ENCODE measurements at regions not wholly inside any gene's neighbourhood (a gene's known extent, or its start where the extent isn't known, plus 50 kb on each side); places are given as distances from the start of the nearest gene placed in this dataset.
"Not testable (repeated sequence)": the region's sequence is repeated elsewhere in the genome, so short reads cannot be mapped to it uniquely, and the experiment has no call there.

- in situ Hi-C loops (cut with HindIII; ENCODE audit: low pct_unique_long_range_greater_than_20kb, low sequenced_read_pairs): no loop called here
- DNase-seq (ENCODE audit: low read depth, low spot score): peak; percentile 16
Observed at GRCh38 chr4:15159477-15160019, 157.3 kb downstream of the CPEB2 start.

DNA sequence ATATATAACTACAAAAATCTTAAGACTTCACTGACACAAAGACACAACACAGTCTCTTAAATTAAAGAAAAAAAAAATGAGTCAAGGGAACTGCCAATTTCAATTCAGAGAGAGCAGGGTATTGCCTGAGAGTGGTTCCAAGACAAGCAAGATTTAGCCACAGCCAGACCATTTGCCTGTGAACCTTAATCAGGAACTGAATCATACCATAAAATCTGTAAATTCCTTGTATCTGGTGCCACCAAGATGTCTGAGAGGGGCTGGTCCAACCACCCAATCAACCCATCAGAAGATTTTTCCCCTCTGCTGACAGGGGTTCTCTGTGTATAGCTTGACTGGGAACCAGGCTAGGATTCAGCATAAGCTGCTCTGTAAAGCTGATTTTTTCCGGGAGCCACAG is 159.2 kb downstream of the CPEB2 start:
- no peak for DNase-seq (ENCODE audit: low read depth, low spot score)
- in situ Hi-C loops (cut with HindIII; ENCODE audit: low pct_unique_long_range_greater_than_20kb, low sequenced_read_pairs): no loop called here

DNA sequence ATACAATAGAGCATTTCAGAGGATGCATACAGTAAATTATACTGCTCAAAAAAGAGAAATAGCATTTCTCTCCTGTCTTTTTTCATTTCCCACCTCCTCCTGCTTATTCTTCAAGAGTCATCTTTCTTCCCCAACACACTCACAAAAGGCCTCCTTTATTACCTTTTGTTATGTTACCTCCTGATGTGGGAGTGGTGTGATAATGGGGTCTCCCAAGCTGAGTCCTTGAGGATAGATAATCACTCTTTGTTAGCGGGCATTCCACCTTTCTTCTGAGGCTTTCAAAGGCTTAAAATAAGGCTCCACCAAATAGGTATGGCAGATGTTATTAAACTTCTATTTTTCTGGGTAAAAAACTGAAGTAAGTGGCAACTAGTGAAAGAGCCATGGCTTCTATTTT is 159.8 kb downstream of the CPEB2 start:
- in situ Hi-C loops (cut with HindIII; ENCODE audit: low pct_unique_long_range_greater_than_20kb, low sequenced_read_pairs): no loop called here
- no peak for DNase-seq (ENCODE audit: low read depth, low spot score)

- peak; percentile 63 for DNase-seq (ENCODE audit: low read depth, low spot score)
- in situ Hi-C loops (cut with HindIII; ENCODE audit: low pct_unique_long_range_greater_than_20kb, low sequenced_read_pairs): no loop called here
Observed at GRCh38 chr4:15162465-15163283, 160.4 kb downstream of the CPEB2 start.

DNA sequence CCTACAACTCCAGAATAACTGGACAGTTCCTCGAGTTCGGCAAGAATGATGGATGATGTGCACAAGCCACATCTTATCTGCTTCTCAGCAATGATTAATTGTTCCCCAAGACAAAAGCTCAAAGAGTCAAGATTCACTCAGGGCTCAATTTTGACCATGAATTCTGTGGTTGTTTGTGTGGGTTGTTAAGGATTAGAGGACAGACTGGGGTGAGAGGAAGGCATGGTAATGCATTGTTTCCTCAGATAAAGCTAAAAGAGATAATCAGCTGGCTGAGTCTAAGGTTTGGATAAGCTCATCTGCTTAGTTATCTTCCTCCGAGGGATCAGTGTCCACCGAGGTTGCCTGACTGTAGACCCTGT is 161.0 kb downstream of the CPEB2 start:
- DNase-seq (ENCODE audit: low read depth, low spot score): no peak
- in situ Hi-C loops (cut with HindIII; ENCODE audit: low pct_unique_long_range_greater_than_20kb, low sequenced_read_pairs): no loop called here

DNA sequence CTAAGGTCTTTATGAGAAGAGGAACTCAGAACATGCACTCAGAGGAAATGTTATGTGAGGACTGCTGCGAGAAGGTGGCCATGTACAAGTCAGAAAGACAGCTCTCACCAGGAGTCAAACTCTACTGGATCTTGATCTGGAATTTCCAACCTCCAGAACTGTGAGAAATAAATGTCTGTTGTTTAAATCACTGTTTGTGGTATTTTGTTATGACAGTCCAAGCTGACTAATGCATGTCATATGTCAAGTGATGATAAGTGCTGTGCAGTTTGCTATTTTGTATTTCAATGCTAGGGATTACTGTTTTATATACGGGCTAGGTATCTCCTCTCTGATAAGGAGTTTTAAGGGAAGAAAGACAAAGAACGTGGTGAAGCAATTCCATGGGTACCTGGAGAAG is 162.3 kb downstream of the CPEB2 start:
- DNase-seq (ENCODE audit: low read depth, low spot score): no peak
- in situ Hi-C loops (cut with HindIII; ENCODE audit: low pct_unique_long_range_greater_than_20kb, low sequenced_read_pairs): no loop called here

GRCh38 chr4:15167743-15168142 is 165.5 kb downstream of the CPEB2 start:
- no peak for DNase-seq (ENCODE audit: low read depth, low spot score)
- in situ Hi-C loops (cut with HindIII; ENCODE audit: low pct_unique_long_range_greater_than_20kb, low sequenced_read_pairs): no loop called here

DNA sequence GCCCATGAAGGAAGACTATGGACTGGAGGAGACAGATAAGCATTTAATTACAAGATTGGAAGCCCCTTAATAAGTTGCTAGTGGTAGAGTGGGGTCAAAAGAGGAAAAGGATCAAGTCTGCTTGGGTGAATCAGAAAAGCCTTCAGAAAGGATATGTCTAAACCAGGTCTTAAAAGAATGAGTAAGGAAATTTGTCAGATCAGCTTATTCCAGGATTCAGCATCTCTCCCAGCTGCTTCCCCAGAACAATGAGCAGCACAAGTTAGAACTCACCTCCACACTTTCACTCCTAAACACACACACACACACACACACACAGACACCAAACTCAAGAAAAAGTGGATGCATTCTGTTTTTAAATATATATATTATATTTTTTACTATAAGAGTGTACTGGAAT is 166.5 kb downstream of the CPEB2 start:
- in situ Hi-C loops (cut with HindIII; ENCODE audit: low pct_unique_long_range_greater_than_20kb, low sequenced_read_pairs): no loop called here
- no peak for DNase-seq (ENCODE audit: low read depth, low spot score)

GRCh38 chr4:15171725-15172124 is 169.4 kb downstream of the CPEB2 start:
- in situ Hi-C loops (cut with HindIII; ENCODE audit: low pct_unique_long_range_greater_than_20kb, low sequenced_read_pairs): no loop called here

DNA sequence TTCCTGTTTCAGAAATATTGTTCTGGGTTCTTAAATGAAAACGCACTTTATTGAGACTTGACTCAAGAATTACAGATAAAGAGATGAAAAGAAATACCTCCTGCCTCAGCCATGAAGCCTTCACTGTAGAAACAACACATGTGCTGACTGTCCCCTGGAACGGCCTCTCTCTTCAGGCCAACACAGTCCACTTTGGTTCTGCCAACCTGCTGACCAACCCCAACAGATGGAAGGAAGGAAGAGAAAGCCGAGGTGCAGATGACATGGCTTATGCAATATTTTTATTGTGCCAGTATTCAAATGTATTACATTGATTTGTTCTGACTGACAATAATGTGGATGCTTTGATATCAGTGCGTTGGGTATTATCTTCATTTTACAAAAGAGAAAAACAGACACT is 171.0 kb downstream of the CPEB2 start:
- in situ Hi-C loops (cut with HindIII; ENCODE audit: low pct_unique_long_range_greater_than_20kb, low sequenced_read_pairs): no loop called here

More at GRCh38 chr4:15171725-15172124, 169.4 kb downstream of the CPEB2 start:
- no peak for DNase-seq (ENCODE audit: low read depth, low spot score)

DNA sequence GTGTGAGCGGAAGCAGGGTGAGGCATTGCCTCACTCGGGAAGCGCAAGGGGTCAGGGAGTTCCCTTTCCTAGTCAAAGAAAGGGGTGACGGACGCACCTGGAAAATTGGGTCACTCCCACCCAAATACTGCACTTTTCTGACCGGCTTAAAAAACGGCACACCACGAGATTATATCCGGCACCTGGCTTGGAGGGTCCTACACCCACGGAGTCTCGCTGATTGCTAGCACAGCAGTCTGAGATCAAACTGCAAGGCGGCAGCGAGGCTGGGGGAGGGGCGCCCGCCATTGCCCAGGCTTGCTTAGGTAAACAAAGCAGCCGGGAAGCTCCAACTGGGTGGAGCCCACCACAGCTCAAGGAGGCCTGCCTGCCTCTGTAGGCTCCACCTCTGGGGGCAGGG is 171.9 kb downstream of the CPEB2 start:
- in situ Hi-C loops (cut with HindIII; ENCODE audit: low pct_unique_long_range_greater_than_20kb, low sequenced_read_pairs); DNase-seq (ENCODE audit: low read depth, low spot score): not testable (repeated sequence)

More for the DNA sequence above, 171.0 kb downstream of the CPEB2 start:
- DNase-seq (ENCODE audit: low read depth, low spot score): no peak

GRCh38 chr4:15179842-15180241 is 177.6 kb downstream of the CPEB2 start:
- in situ Hi-C loops (cut with HindIII; ENCODE audit: low pct_unique_long_range_greater_than_20kb, low sequenced_read_pairs); DNase-seq (ENCODE audit: low read depth, low spot score): not testable (repeated sequence)

- no peak for DNase-seq (ENCODE audit: low read depth, low spot score)
- in situ Hi-C loops (cut with HindIII; ENCODE audit: low pct_unique_long_range_greater_than_20kb, low sequenced_read_pairs): no loop called here
Observed at GRCh38 chr4:15182600-15183220, 180.4 kb downstream of the CPEB2 start.

GRCh38 chr4:15186149-15186548 is 183.9 kb downstream of the CPEB2 start:
- no peak for DNase-seq (ENCODE audit: low read depth, low spot score)
- in situ Hi-C loops (cut with HindIII; ENCODE audit: low pct_unique_long_range_greater_than_20kb, low sequenced_read_pairs): no loop called here

- no peak for DNase-seq (ENCODE audit: low read depth, low spot score)
- in situ Hi-C loops (cut with HindIII; ENCODE audit: low pct_unique_long_range_greater_than_20kb, low sequenced_read_pairs): no loop called here
Observed at GRCh38 chr4:15186806-15187205, 184.5 kb downstream of the CPEB2 start.

DNA sequence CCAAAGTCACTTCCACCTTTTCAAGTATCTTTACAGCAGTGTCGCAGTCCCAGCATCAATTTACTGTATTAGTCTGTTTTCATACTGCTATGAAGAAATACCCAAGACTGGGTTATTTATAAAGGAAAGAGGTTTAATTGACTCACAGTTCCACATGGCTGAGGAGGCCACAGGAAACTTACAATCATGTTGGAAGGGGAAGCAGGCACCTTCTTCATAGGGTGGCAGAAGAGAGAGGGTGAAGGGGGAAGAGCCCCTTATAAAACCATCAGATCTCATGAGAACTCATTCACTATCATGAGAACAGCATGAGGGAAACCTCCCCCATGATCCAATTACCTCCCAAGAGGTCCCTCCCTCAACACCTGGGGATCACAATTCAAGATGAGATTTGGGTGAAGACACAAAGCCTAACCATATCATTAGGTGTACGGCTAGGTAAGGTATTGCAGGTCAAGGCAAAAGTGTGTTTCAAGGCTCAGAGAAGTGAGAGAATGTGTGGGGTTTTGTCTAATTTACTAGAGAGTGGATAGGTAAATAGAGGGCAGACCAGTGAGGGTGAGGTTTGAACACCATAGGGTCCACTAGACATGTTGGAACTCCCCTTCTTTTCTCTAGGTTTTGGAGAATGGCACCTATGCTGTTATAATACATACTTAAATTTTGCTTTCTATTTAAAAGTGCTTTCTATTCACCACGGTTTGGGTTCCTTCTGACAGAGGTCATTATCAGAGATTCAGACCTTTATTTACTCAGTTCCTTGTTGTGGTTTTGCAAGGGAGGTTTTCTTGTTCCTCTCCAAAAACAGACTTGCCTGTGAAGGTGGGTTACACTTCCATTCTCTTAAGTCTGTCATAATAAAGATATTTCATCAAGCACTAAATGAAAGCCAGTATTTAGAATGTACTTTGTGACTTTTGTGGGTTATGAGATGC is 186.6 kb downstream of the CPEB2 start:
- in situ Hi-C loops (cut with HindIII; ENCODE audit: low pct_unique_long_range_greater_than_20kb, low sequenced_read_pairs): no loop called here
- no peak for DNase-seq (ENCODE audit: low read depth, low spot score)

GRCh38 chr4:15194520-15194919 is 192.2 kb downstream of the CPEB2 start:
- in situ Hi-C loops (cut with HindIII; ENCODE audit: low pct_unique_long_range_greater_than_20kb, low sequenced_read_pairs): no loop called here
- DNase-seq (ENCODE audit: low read depth, low spot score): no peak

- in situ Hi-C loops (cut with HindIII; ENCODE audit: low pct_unique_long_range_greater_than_20kb, low sequenced_read_pairs): no loop called here
Observed at GRCh38 chr4:15197005-15197404, 194.7 kb downstream of the CPEB2 start.

More at GRCh38 chr4:15197005-15197404, 194.7 kb downstream of the CPEB2 start:
- DNase-seq (ENCODE audit: low read depth, low spot score): peak; percentile 68
